Islet of Langerhans (tissue), 1 donor: ENCODE measurements at regions not wholly inside any gene's neighbourhood (a gene's known extent, or its start where the extent isn't known, plus 50 kb on each side); places are given as distances from the start of the nearest gene placed in this dataset.
"Not testable (repeated sequence)": the region's sequence is repeated elsewhere in the genome, so short reads cannot be mapped to it uniquely, and the experiment has no call there.

ENCODE experiments used
- FAIRE-seq: peaks from one replicate; lab custom pipeline; 2011; peaks lifted over from hg19 to GRCh38; lab: Jason Lieb, UNC

- no peak for FAIRE-seq
Measured at GRCh38 chr5:160479220-160479619, 57.6 kb downstream of the PTTG1 start.

GRCh38 chr5:160479926-160480325 lies 58.3 kb downstream of the PTTG1 start:
- no peak for FAIRE-seq

- no peak for FAIRE-seq
Measured at GRCh38 chr5:160480652-160481051, 59.0 kb downstream of the PTTG1 start.

GRCh38 chr5:160484678-160485077 lies 63.0 kb downstream of the PTTG1 start:
- FAIRE-seq: no peak

GRCh38 chr5:160485364-160485969 lies 63.8 kb downstream of the PTTG1 start:
- no peak for FAIRE-seq

- FAIRE-seq: no peak
Measured at GRCh38 chr5:160486573-160486972, 64.9 kb downstream of the PTTG1 start.

- FAIRE-seq: no peak
Measured at GRCh38 chr5:160488394-160489325, 67.0 kb downstream of the PTTG1 start.

- no peak for FAIRE-seq
Measured at GRCh38 chr5:160491438-160491837, 69.8 kb downstream of the PTTG1 start.

GRCh38 chr5:160492565-160492964 lies 70.9 kb downstream of the PTTG1 start:
- FAIRE-seq: no peak

- FAIRE-seq: no peak
Measured at GRCh38 chr5:160493806-160494338, 72.2 kb downstream of the PTTG1 start.

- no peak for FAIRE-seq
Measured at GRCh38 chr5:160494451-160494850, 72.8 kb downstream of the PTTG1 start.

- no peak for FAIRE-seq
Measured at GRCh38 chr5:160496334-160496733, 74.7 kb downstream of the PTTG1 start.

- FAIRE-seq: no peak
Measured at GRCh38 chr5:160496784-160497183, 75.1 kb downstream of the PTTG1 start.

- no peak for FAIRE-seq
Measured at GRCh38 chr5:160497878-160498277, 76.2 kb downstream of the PTTG1 start.

GRCh38 chr5:160498441-160499043 lies 76.9 kb downstream of the PTTG1 start:
- not testable (repeated sequence) for FAIRE-seq

GRCh38 chr5:160500786-160501779 lies 79.4 kb downstream of the PTTG1 start:
- no peak for FAIRE-seq

- FAIRE-seq: no peak
Measured at GRCh38 chr5:160504906-160505305, 83.3 kb downstream of the PTTG1 start.

GRCh38 chr5:160506006-160507004 lies 84.7 kb downstream of the PTTG1 start:
- no peak for FAIRE-seq

- FAIRE-seq: no peak
Measured at GRCh38 chr5:160507221-160507721, 85.6 kb downstream of the PTTG1 start.

- peak; percentile 78 for FAIRE-seq
Measured at GRCh38 chr5:160508780-160509361, 87.2 kb downstream of the PTTG1 start.
